ENCODE measurements at regions not wholly inside any gene's neighbourhood (a gene's known extent, or its start where the extent isn't known, plus 50 kb on each side); places are given as distances from the start of the nearest gene placed in this dataset.

DNA sequence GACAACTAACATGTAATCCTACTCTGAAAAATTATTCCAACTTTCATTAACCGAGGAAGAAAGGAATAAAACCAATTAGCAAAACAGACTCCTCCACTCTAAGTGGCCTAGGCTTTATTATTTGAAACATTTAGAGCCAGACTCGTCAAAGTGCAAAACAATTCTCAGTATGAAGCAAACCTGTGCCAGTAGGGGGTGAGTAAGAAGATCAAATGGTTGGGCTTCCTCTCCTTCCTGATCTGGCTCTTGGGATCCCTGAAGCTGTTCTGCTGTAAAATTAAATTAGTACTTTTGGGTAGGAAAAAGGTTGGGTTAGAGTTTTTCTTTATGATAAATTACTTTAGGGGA, 177.6 kb upstream of the MAN1A1 start:
- no peak for TF ChIP-seq EZH2 (IDR thresholded peaks at IDR 0.05; ENCODE audit: borderline replicate concordance, low read depth, low read length, poor library complexity, severe bottlenecking)
- TF ChIP-seq, protein P1, sequence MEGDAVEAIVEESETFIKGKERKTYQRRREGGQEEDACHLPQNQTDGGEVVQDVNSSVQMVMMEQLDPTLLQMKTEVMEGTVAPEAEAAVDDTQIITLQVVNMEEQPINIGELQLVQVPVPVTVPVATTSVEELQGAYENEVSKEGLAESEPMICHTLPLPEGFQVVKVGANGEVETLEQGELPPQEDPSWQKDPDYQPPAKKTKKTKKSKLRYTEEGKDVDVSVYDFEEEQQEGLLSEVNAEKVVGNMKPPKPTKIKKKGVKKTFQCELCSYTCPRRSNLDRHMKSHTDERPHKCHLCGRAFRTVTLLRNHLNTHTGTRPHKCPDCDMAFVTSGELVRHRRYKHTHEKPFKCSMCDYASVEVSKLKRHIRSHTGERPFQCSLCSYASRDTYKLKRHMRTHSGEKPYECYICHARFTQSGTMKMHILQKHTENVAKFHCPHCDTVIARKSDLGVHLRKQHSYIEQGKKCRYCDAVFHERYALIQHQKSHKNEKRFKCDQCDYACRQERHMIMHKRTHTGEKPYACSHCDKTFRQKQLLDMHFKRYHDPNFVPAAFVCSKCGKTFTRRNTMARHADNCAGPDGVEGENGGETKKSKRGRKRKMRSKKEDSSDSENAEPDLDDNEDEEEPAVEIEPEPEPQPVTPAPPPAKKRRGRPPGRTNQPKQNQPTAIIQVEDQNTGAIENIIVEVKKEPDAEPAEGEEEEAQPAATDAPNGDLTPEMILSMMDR (conservative IDR thresholded peaks at IDR 0.05; ENCODE audit: low read depth, low read length): no peak
- no peak overlapping the region for H3K4me3 ChIP-seq (ENCODE audit: low read depth, low read length, poor library complexity, severe bottlenecking)
- intact Hi-C loops (cut with micrococcal nuclease; ENCODE audit: unreplicated experiment): no loop called here
- H3K4me1 ChIP-seq (ENCODE audit: insufficient read depth, low read length, poor library complexity, severe bottlenecking): no peaks in the 10 kb centered on the region
- H3K27ac ChIP-seq (ENCODE audit: low read depth, low read length, poor library complexity, severe bottlenecking): no peak overlapping the region
- peak; percentile 7 for DNase-seq (ENCODE audit: low spot score)
- ChIA-PET CTCF (no interaction called here), POLR2A (ENCODE audit: low non-redundant PET) (no interaction called here)
- H3K27me3 ChIP-seq (replicated peaks; ENCODE audit: insufficient read depth, low read depth, low read length, poor library complexity): peaks cover 13% of the 10 kb centered on the region
- H3K9me3 ChIP-seq (ENCODE audit: low read depth, low read length, poor library complexity, severe bottlenecking): no peaks in the 10 kb centered on the region
- no TSS peak for BruUV-seq (replicated peaks)
- H3K36me3 ChIP-seq (ENCODE audit: insufficient read depth, low read length, poor library complexity, severe bottlenecking): no peaks in the 10 kb centered on the region

DNA sequence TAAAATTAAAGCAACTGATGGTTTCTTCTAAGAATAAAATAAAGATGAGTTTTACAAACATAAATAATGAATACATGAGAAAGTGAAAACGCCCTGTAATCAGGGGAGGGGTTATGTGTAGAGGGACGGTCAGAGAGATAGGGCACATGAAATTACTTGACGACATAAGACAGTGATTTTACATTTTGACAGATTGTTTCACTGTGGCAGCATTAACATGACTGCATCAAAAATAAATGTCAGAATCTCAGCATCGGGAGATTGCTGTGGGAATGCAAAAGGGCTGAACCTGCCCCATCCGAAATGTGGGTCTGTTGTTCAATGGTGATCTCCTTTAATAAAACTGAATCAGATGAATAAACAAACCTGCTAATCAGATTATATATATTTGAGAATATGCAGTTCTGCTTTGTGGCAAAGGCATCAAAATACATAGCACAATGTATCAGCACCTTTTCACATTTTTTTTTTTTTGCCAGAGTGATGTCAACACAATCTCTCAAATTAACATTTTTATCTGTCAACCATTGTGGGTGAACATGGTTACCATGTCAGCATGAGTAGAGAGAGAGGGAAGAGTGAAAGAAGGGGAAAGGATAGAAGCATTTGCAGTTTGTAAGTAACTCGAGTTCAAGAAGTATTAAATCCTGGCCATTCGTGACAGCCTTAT, 177.1 kb upstream of the MAN1A1 start:
- Histone ChIP-seq H3K9me3 (ENCODE audit: low read depth, low read length, poor library complexity, severe bottlenecking) (no peaks in the 10 kb centered on the region), H3K4me1 (ENCODE audit: insufficient read depth, low read length, poor library complexity, severe bottlenecking) (no peaks in the 10 kb centered on the region), H3K36me3 (ENCODE audit: insufficient read depth, low read length, poor library complexity, severe bottlenecking) (no peaks in the 10 kb centered on the region), H3K27ac (ENCODE audit: low read depth, low read length, poor library complexity, severe bottlenecking) (no peak overlapping the region), H3K4me3 (ENCODE audit: low read depth, low read length, poor library complexity, severe bottlenecking) (no peak overlapping the region), H3K27me3 (replicated peaks; ENCODE audit: insufficient read depth, low read depth, low read length, poor library complexity) (peaks cover 8% of the 10 kb centered on the region)
- BruUV-seq (replicated peaks): no TSS peak
- ChIA-PET CTCF (no interaction called here), POLR2A (ENCODE audit: low non-redundant PET) (no interaction called here)
- intact Hi-C loops (cut with micrococcal nuclease; ENCODE audit: unreplicated experiment): no loop called here
- no peak for TF ChIP-seq EZH2 (IDR thresholded peaks at IDR 0.05; ENCODE audit: borderline replicate concordance, low read depth, low read length, poor library complexity, severe bottlenecking)
- TF ChIP-seq, protein P1 (conservative IDR thresholded peaks at IDR 0.05; ENCODE audit: low read depth, low read length): no peak
- no peak for DNase-seq (ENCODE audit: low spot score)

DNA sequence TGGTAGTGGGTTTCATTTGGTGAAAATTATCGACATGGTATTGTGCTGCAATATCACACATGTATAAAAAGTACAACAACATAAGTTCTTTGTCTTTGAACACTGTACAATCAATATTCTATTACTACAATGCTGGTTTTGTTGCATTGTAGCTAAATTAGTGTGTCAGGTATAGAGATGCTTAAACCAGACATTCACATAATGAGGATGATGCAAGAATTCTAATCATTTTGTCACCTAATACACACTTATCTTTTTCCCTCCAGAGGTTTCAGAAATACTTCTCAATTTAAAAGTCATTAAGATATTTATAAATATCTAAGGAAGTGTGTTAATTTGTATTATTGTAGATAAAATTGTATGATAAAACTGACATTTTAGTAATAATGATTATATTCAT, 174.8 kb upstream of the MAN1A1 start:
- TF ChIP-seq EZH2 (IDR thresholded peaks at IDR 0.05; ENCODE audit: borderline replicate concordance, low read depth, low read length, poor library complexity, severe bottlenecking): no peak
- TF ChIP-seq, protein P1 (conservative IDR thresholded peaks at IDR 0.05; ENCODE audit: low read depth, low read length): no peak

More for the DNA sequence above, 174.8 kb upstream of the MAN1A1 start:
- POLR2A ChIA-PET (ENCODE audit: low non-redundant PET): no interaction called here
- no TSS peak for BruUV-seq (replicated peaks)
- no peak for DNase-seq (ENCODE audit: low spot score)
- Histone ChIP-seq H3K27ac (ENCODE audit: low read depth, low read length, poor library complexity, severe bottlenecking) (no peak overlapping the region), H3K36me3 (ENCODE audit: insufficient read depth, low read length, poor library complexity, severe bottlenecking) (no peaks in the 10 kb centered on the region), H3K27me3 (replicated peaks; ENCODE audit: insufficient read depth, low read depth, low read length, poor library complexity) (peaks cover 10% of the 10 kb centered on the region), H3K4me1 (ENCODE audit: insufficient read depth, low read length, poor library complexity, severe bottlenecking) (no peaks in the 10 kb centered on the region), H3K4me3 (ENCODE audit: low read depth, low read length, poor library complexity, severe bottlenecking) (no peak overlapping the region), H3K9me3 (ENCODE audit: low read depth, low read length, poor library complexity, severe bottlenecking) (no peaks in the 10 kb centered on the region)
- CTCF ChIA-PET: no interaction called here
- intact Hi-C loops (cut with micrococcal nuclease; ENCODE audit: unreplicated experiment): no loop called here
